ENCODE measurements at regions not wholly inside any gene's neighbourhood (a gene's known extent, or its start where the extent isn't known, plus 50 kb on each side); places are given as distances from the start of the nearest gene placed in this dataset.

DNA sequence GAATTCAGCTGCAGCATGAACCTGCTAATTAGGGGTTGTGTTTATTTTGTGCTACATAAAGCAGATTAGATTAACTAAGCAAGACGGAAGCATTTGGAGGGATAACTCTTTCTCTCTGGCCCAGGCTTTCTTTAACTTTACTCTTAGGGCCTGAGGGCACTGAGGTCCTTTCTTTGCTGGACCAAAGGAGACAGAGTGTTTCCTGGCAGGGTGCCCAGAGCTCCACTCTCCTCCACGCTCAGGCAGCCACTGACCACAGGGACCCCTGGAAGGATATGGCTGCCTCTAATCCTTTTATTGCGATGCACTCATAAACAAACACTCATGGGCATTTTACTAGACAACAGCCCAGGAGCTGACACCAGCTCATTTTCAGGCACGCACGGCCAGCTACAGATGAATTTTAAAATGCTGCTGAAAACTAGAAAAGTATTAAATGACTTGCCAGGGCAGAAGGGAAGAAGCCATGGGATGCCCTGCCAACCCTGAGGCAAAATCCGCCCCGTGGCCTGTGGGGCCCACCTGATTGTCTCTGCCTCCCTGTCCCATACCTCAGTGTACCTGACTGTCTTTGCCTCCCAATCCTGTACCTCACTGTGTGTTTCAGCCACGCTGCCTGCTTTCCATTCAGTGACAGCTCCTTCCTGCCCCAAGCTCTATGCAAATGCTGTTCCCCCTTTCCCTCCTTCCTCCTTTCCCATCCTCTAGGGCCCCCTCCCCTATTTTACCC is 192.6 kb upstream of the NAV2 start:
- no peak for DNase-seq (ENCODE audit: low spot score)

DNA sequence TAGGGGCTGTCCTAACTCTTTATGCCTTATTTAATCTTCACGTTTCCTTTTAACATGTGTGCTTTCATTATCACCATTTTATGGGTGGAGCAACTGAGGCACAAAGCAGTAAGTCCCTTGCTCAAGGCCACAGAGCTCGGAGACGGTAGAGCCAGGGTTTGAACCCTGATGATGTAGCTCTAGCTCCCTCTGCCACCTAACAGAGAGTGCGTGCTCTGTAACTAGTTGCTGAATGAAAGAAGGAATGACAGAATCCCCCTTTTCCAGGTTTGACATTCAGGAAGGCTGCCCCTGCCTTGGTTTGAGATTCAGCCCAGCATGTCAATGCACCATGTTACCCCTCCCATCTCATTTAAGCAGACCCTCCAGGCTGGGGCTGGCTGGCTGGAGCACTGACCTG is 193.3 kb upstream of the NAV2 start:
- DNase-seq (ENCODE audit: low spot score) = no peak

DNA sequence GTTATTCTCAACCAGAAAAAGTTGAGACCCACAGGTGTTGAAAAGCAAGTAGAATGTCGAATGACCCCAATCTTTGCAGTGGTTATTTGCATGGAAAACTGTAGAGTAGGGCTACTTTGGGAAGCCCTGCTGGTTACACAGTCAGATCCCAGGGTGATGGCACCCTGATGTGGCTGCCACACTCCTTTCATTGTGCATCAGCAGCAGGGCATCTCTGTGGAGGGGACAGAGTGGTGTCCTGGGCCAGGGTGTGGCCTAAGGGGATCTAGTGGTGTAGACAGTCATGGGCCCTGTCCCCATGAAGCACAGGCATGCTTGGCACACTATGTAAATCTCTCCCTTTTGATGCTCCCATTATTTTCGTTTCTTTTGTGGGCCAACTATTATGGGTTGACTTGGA is 199.4 kb upstream of the NAV2 start:
- DNase-seq (ENCODE audit: low spot score) = no peak

DNA sequence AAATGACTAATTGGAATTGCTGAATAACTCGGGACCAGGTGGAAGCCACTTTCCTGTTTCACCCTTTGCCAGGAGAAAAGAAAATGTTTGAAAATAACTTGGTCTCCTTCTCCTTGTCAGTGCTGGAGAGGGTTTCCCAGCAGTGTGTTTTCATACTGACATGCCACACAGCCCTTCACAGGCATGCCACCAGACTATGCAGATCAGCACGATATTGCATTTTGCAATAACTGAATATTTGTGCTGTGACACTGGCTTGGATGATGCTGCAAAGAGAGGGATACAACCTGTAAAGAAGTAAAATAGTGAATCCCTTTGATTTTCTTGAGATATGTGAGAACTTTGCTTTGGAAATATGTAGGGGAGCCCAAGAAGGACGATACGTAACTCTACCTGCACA is 200.0 kb upstream of the NAV2 start:
- no peak for DNase-seq (ENCODE audit: low spot score)

DNA sequence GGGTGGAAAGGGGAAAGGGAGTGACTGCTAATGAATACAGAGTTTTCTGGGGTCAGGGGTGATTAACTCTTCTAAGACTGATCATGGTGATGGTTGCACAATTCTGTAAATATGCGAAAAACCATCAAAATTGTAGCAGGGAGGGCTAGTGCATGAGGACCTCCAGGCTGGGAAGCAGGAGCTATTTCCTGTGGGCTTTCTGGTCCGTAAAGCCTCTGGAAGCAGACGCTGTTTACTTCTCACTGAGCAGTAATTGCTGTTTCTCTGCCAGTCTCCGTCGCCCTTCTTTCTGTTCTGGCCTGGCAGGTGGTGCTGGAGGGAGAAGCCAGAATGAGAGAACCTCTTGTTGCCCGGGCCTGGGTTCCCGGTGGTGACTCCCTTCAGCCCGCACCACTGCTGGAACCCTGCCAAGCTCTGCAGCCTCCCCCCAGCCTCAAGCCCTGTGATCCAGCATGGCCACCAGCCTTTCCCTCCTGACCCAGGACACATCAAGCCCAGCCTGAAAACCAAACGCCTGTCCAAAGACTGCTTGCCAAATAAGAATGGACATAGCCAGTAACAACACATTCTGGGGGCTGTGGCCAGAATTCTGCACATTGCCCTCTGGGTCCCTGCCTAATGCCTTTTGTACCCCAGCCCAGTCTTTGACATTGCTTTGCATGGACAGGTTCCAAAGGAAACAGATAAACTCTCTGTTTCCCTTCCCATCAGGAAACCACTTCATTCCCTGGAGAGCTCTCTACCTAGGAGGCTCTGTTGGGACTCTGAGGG is 201.0 kb upstream of the NAV2 start:
- no peak for DNase-seq (ENCODE audit: low spot score)

DNA sequence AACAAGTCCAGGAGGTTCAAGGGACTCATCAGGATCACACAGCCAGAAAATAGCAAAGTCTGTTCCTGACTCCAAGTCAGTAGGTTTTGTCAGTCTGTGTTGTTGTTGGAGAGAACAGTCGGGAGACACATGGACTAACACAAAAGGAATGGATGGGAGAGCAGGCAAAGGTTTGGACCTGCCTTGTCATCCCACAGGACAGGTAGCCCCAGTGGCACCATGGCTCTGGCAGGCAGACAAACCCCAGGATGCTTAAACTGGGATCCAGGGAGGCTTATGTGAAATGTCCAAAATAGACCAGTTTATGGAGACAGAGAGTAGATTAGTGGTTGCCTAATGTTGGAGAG is 201.6 kb upstream of the NAV2 start:
- DNase-seq (ENCODE audit: low spot score) = no peak

DNA sequence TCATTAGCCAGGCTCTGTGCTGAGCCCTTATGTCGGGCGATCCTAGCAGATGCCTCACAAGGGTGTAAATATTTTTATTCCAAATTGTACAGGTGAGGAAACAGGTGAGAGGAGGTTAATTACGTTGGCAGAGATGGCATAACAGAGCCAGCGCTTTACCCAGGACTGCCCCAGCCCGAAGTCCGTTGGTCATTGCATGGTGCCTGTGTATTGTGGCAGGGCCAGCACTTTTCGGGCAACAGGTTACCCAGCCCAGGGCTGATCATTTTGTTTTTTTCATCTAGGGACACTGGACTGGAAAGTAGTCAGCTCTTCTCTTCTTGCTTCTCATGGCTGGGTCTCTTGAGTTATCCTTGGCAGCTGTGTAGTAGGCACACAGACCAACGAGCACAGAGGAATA is 202.2 kb upstream of the NAV2 start:
- no peak for DNase-seq (ENCODE audit: low spot score)

DNA sequence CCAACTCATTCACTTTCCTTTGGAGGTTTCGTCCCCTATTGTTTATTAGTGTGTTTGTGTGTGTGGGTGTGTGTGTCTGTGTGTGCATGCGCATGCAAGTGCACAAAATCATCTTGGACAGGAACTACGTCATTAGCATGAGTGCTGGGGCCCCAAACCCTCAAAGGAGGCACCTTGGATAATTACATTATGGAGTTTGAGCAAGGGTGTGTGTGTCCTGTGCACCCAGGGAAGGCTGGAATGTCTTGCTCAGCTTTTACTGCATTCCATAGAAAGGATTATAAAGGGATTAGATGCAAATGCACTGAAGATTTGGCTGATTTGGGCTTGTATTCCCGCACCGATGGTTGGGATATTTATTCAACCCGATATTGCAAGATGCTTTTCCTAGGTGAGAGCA is 203.4 kb upstream of the NAV2 start:
- DNase-seq (ENCODE audit: low spot score) = no peak

DNA sequence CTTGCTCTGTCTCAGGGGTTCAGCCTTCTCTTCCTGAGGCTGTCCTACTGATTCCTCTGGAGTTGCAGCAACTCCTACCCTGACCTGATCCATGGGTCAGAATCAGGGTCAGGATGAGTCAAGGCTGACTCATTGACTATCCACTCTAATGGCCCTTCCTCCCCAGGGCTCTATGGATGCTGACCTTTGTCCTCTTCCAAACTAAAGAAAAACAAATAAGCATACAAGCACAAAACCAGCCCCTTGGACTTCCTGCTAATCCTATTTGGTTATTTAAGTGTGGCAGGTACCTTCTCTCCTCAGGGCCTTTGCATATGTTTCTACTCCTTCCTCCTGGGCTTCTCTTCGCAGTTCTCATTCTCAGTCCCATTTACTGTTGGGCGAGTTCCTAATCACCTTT is 204.5 kb upstream of the NAV2 start:
- DNase-seq (ENCODE audit: low spot score) = no peak

DNA sequence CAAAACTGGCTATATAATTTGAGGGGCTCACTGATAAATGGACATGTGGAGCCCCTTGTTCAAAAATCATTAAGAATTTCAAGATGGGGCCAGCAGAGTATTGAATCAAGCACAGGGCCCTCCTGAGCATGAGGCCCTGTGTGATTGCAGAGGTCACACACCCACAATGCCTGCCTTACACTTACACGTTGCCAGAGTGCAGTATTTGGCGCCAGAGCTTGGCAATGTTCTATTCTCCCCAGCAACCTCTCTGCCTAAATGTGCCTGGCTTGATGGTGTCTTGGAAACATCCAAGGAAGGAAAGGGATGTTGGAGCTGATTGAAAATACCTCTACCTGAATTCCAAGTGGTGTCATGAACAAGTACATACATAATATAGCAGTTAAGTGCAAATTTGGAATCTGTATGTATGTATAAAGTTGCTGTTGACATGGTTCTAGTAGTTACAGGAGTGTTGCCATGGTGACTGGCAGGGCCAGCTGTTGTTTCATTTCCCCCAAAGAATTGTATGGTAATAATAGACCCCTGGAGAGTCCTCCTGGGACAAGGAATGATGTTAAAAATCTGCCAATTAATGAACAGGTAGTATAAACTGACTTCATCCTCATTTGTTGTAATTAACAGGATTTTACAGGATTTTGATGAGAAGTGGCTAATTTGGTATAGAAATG is 205.7 kb upstream of the NAV2 start:
- no peak for DNase-seq (ENCODE audit: low spot score)

DNA sequence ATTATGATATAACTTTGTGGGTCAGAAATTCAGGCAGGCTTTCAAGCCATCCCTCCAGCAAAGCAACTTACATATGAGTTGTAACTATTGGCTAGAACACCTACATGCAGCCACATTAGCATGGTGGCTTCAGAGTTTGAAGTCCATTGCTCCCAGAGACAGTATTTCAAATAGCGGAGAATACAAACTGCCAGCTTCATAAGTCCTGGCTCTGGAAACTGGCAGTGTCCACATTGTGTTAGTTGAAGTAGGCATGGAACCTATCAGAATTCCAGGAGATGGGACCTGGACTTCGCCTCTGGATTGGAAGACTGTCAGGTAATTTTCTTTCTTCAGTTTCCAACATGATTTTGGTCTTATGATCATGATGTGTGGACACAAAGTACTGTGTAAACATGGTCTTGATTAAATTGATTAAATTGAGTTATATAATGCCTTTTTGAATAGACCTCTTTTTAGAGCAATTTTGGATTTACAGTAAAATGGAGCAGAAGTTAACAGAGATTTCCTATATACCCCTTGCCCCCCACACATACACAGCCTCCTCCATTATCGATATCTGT is 209.9 kb upstream of the NAV2 start:
- DNase-seq (ENCODE audit: low spot score) = no peak

DNA sequence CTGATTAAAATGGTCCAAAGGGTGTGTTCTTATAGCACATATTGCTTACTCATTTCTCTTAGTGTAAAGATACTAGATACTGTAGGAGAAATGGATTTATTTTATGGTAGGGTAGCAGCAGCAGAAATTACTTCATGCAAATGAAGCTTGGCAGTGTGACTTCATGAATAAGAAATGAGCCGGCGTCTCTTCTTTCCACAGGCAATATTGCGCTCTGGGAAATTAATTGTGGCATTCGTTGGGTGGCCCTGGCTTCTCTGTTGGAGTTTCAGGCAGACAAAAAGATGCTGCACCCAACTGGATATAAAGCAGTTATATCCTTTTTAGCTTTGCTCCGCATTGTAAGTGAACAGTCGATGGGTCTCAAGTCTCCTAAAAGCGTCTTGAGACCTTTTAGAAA is 211.0 kb upstream of the NAV2 start:
- DNase-seq (ENCODE audit: low spot score) = no peak

DNA sequence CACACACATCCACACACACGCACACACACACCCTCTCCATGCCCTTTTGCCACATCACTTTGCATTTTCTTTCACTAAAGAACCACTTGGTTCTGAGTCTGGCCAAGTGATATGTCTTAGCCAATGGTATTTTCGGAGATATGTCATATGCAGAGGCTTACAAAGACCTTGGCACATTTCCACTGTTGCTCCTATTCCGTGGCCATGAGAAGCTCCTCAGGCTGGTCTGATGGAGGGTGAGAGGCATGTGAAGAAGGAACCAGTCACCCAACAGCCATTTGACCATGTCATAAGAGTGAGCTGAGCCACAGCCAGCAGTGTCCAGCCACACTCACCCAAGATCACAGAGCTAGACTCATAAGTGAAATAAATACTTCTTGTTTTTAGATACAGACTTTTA is 212.6 kb upstream of the NAV2 start:
- peak; percentile 14 for DNase-seq (ENCODE audit: low spot score)

DNA sequence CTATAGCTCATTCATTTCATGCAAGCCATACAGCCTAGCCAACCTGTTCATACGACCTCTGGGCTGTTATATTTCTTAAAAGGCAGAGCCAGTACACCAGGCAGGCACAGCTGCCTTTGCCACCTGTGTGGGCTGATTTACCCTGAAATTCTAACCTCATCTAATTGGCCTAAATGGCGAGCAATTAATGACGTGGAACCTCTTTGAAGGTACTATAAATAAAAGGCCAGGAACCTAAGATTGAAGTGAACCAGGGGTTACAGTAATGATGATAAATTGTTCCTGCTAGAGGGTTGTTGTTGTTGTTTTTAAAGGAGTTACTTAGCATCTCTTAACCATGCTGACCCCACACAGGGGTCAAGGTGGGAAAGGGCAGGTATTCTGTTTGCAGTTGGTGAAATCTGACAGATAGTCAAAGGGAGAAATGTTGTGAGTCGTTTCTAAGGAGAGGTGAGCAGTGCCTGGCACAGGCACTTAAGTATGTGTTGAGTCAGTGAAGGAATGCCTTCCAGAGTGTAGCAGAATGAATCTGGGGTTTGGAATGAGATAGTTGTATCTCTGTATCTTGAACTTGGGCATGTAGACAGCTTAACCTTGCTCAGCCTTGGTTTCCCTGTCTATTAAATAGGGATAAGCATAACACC is 213.5 kb upstream of the NAV2 start:
- peak; percentile 6 for DNase-seq (ENCODE audit: low spot score)

DNA sequence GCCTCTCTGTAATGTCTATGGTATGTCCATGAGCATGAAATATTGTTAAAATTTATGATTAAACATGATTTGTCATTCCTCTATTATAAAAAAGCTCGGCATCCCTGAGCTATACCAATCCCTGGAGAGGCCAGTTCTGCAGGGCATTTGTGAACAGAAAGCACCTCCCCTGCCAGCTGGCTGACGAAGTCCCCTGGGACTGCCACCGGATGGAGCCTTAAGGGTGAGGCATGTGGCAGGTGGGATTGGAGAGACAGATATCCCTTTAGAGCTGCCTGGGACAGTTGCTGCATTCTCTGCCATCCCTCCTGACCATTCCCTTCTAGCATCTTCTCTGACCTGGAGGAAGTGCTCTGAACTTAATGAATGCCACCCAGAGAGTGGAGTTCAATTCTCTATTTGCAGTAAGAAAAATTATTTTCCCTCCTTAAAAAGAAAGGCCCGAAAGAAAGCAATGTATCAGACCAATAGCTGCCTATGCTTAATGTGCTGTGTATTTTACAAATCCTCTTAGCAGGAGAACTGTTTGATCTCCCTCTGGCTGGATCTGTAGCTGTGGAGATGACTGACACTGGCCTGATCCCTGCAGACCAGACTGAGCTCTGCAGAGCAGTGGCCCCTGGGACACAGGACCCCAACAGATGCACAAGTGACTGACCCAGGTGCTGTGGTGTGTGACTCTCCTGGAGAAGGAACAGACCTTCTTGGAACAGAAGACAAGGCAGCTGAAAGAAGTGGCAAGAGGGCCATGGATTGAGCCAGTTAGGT is 219.0 kb upstream of the NAV2 start:
- DNase-seq (ENCODE audit: low spot score) = no peak

DNA sequence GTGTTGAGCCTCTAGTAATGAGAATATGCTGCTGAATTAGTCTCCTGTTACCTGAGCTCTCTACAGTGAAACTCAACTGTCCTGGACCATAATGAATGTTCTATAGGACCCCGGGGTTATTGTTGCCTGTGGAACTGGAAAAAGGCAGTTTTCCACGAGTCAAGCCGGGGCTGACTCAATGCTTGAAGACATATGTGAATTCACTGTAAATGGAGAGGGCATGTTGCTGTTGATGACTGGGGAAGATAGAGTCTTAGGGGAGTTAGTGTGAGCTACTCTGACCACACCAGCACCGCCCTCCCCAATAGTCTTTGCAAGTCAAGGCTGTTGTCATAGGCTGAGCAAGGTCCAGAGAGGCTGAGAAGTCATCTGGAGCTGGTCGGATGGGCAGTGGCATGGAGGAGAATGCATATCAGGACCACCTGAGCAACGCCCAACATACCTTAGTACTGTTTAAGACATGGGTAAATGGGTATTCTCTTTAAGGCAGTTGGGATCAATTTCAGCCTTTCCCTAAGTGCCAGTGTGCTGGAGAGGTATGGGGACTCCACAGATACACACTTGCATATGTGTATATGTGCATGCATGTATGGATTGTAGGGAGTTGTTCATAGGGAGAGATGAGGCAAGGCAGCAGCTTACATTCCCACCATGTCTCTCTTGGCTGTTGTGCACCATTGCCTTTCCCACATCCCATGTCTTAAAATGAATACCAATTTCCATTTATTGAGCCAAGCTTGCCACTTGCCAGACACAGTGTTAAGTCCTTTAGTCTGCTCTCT is 230.1 kb upstream of the NAV2 start:
- DNase-seq (ENCODE audit: low spot score) = no peak

DNA sequence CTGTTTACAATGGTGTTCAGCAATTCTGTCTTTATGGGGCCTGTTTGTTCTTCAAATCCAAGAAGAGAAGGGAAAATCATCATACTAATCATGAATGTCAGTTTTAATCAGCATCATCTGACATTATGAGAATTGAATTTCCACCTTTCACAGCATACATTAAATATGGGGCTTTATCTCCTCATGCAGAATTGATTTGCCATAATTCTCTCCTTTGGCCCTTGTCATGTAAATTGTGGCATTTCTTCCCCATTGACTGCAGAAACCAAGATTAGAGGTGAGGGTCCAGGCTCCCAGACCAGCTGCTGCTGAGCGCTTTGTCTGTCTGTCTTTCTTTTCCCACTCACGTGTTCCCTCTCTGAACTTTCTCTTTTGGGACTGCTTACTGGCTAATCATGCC is 232.1 kb upstream of the NAV2 start:
- no peak for DNase-seq (ENCODE audit: low spot score)

DNA sequence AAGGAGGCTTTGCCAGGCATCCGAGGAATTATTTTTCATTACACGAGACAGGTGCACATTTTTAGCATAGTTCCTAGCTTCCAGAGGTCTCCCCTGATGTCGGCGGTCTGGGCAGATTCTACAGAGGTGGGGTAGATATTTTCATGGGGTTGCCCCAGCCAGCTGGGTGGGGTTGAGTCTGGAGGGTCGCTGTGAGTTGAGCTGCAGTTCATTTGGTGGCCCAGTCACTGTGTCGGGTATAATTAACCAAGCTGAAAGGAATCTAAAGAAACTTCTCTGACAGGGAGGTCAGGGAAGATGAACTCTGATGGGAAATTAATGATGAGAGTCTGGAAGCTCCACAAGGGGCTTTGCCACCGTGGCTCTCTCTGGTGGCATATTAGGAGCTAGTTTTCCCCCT is 233.7 kb upstream of the NAV2 start:
- no peak for DNase-seq (ENCODE audit: low spot score)

DNA sequence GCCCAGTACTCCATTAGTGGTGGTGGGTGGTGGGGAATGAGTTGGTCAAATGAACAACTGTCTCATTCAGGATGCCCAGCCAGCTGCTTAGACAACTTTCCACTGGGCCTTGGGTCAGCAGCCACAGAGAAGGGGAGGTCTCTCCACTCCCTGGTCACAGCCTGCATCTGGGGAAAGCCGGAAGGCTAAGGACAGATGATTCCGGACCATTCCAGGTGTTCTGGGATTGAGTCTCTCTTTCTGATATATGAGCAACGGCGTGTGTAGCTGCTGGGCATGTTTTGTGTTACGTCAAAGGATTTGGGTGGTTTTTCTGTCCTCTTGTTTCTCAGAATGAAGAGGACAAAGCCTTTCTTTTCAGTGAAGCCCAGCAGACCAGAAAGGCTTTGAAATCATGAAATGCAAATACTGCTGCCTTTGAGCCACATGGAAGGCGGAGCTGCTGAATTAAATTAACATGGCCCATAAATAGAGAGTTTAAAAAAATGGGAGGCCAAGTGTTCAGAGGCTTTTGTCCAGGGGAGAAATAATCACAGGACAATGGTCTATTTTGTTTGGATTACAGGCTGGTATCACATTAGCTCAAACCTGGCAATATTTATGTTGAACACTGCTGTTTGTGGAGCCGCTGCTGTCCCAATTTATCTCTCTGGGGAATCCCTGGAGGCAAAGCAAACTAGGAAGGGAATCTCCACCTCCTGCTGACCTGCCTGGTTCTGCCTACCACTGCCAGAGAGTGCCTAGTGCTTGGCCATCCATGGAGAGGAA is 234.4 kb upstream of the E2F8 start:
- no peak for DNase-seq (ENCODE audit: low spot score)

DNA sequence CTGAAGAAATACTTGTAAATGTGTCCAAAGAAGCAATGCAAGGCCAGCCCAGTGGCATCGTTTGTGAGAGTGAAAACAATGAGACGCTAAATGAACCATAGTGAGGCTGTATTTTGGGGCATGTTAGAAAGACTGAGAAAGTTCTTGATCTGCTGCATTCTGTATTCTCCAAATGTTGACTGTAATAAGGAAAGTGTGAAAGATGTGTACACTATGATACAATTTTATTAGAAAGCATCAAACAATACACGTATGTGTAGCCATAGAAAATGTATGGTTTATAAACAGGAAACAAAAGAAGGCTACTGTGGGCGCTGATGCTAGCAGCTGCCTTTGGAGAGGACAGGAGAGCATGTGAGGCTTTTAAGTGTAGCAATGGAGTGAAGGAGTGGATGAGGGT is 233.5 kb upstream of the E2F8 start:
- DNase-seq (ENCODE audit: low spot score) = no peak
